Thyroid gland (tissue), 4 donors: ENCODE measurements at regions not wholly inside any gene's neighbourhood (a gene's known extent, or its start where the extent isn't known, plus 50 kb on each side); places are given as distances from the start of the nearest gene placed in this dataset.

ENCODE experiments used
- DNase-seq, 2 donors: peaks; one replicate each; pipeline ENCODE4 v3.0.0-alpha.2; 2019
- H3K27ac ChIP-seq, 3 donors: fragments of 200-600 bp; sonication (generic); 1 replicate in 2 of 3; 2 replicates in 1 of 3; pipeline ENCODE4 v1.5.1; 2016 to 2019; ENCODE audit warnings: mild to moderate bottlenecking in 1 of 3, moderate library complexity in 1 of 3
- H3K27me3 ChIP-seq: fragments of 200-600 bp; sonication (generic); one replicate; pipeline ENCODE4 v1.5.1; 2019
- H3K36me3 ChIP-seq, 2 donors: fragments of 200-600 bp; sonication (generic); one replicate each; pipeline ENCODE4 v1.5.1; 2016 to 2019
- H3K4me1 ChIP-seq, 2 donors: fragments of 200-600 bp; sonication (generic); one replicate each; pipeline ENCODE4 v1.5.1; 2017 to 2019
- H3K4me3 ChIP-seq, 3 donors: fragments of 200-600 bp; sonication (generic); replicated peaks in 1 of 3; 1 replicate in 2 of 3; 2 replicates in 1 of 3; pipeline ENCODE4 v1.5.1; 2016; ENCODE audit warnings: mild to moderate bottlenecking in 1 of 3
- H3K9me3 ChIP-seq: fragments of 200-600 bp; sonication (generic); one replicate; pipeline ENCODE4 v1.5.1; 2017
- CTCF ChIP-seq, 6 experiments: fragments of 200-600 bp in 3 of 6; fragments of 450-650 bp in 3 of 6; sonication (generic) in 3 of 6; IDR thresholded peaks; one replicate each; pipeline ENCODE4 v1.5.1; 2016 to 2019; ENCODE audit warnings: antibody characterized with exemption in 6 of 6, mild to moderate bottlenecking in 2 of 6, inconsistent platforms in 1 of 6, moderate library complexity in 1 of 6
- POLR2A ChIP-seq, 2 donors: fragments of 450-650 bp; IDR thresholded peaks; one replicate each; pipeline ENCODE4 v1.6.1; 2017; ENCODE audit warnings: antibody characterized with exemption in 2 of 2, mild to moderate bottlenecking in 2 of 2, moderate library complexity in 1 of 2
- whole genome bisulfite sequencing, 2 donors: methylation state at CpG; one replicate each; pipeline ENCODE4 v1.1.5; 2017; 5-methylcytosine and 5-hydroxymethylcytosine counted together
- intact Hi-C: fragments of 100-400 bp; cut with DNase I; formaldehyde crosslinking; loops from one replicate; pipeline ENCODE4 v1.15.1; 2023

GRCh38 chr14:29062976-29063375 lies 296.4 kb downstream of the FOXG1 start:
- no peak for TF ChIP-seq CTCF (IDR thresholded peaks at IDR 0.05)
- no peak for TF ChIP-seq POLR2A (IDR thresholded peaks at IDR 0.05)
- whole genome bisulfite sequencing, 2 donors = 82 to 84% methylated on average over 4 of the region's 4 CpGs
- no peaks in the 10 kb centered on the region for H3K27me3 ChIP-seq
- H3K4me3 ChIP-seq = no peak overlapping the region
- no peak for DNase-seq
- no peaks in the 10 kb centered on the region for H3K36me3 ChIP-seq
- no peak overlapping the region for H3K27ac ChIP-seq
- H3K4me1 ChIP-seq = no peaks in the 10 kb centered on the region
- intact Hi-C loops = no loop called here
- no peaks in the 10 kb centered on the region for H3K9me3 ChIP-seq

- WGBS, 2 donors = 79 to 86% methylated on average over 3 of the region's 3 CpGs
Observed at GRCh38 chr14:29064305-29064900, 297.8 kb downstream of the FOXG1 start.

DNA sequence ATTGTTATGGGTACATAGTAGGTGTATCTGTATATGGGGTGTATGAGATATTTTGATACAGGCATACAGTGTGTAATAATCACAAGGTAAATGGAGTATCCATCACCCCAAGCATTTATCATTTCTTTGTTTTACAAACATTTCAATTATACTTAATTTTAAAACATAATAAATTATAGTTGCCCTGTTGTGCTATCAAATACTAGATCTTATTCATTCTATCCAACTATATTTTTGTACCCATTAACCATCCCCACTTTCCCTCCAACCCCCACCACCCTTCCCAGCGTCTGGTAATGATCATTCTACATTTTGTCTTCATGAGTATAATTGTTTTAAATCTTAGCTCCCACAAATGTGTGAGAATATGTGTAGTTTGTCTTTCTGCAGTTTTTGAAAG lies 302.6 kb downstream of the FOXG1 start:
- DNase-seq = no peak
- Histone ChIP-seq H3K4me3 (no peak overlapping the region), H3K27ac (no peak overlapping the region), H3K4me1 (no peaks in the 10 kb centered on the region), H3K36me3 (no peaks in the 10 kb centered on the region), H3K27me3 (no peaks in the 10 kb centered on the region), H3K9me3 (no peaks in the 10 kb centered on the region)
- WGBS, 2 donors = 74 to 82% methylated on average over 1 of the region's 1 CpG
- TF ChIP-seq CTCF (IDR thresholded peaks at IDR 0.05) (no peak), POLR2A (IDR thresholded peaks at IDR 0.05) (no peak)
- intact Hi-C loops = no loop called here

More at GRCh38 chr14:29064305-29064900, 297.8 kb downstream of the FOXG1 start:
- Histone ChIP-seq H3K4me3 (no peak overlapping the region), H3K36me3 (no peaks in the 10 kb centered on the region), H3K9me3 (no peaks in the 10 kb centered on the region), H3K27me3 (no peaks in the 10 kb centered on the region), H3K4me1 (no peaks in the 10 kb centered on the region), H3K27ac (no peak overlapping the region)
- intact Hi-C loops = no loop called here
- no peak for DNase-seq
- TF ChIP-seq CTCF (IDR thresholded peaks at IDR 0.05) (no peak), POLR2A (IDR thresholded peaks at IDR 0.05) (no peak)

GRCh38 chr14:29075761-29076160 lies 309.2 kb downstream of the FOXG1 start:
- Histone ChIP-seq H3K27me3 (no peaks in the 10 kb centered on the region), H3K27ac (no peak overlapping the region), H3K9me3 (no peaks in the 10 kb centered on the region), H3K4me1 (no peaks in the 10 kb centered on the region), H3K4me3 (no peak overlapping the region), H3K36me3 (no peaks in the 10 kb centered on the region)
- no peak for DNase-seq
- TF ChIP-seq CTCF (IDR thresholded peaks at IDR 0.05) (no peak), POLR2A (IDR thresholded peaks at IDR 0.05) (no peak)
- intact Hi-C loops = no loop called here

- intact Hi-C loops = no loop called here
- no peak overlapping the region for H3K27ac ChIP-seq
- TF ChIP-seq CTCF (IDR thresholded peaks at IDR 0.05) (no peak), POLR2A (IDR thresholded peaks at IDR 0.05) (no peak)
- H3K27me3 ChIP-seq = no peaks in the 10 kb centered on the region
- H3K4me3 ChIP-seq = no peak overlapping the region
- H3K36me3 ChIP-seq = no peaks in the 10 kb centered on the region
- DNase-seq = no peak
- no peaks in the 10 kb centered on the region for H3K4me1 ChIP-seq
- WGBS, 2 donors = 83 to 90% methylated on average over 2 of the region's 2 CpGs
- no peaks in the 10 kb centered on the region for H3K9me3 ChIP-seq
Observed at GRCh38 chr14:29077916-29078315, 311.3 kb downstream of the FOXG1 start.
